ENCODE measurements at regions not wholly inside any gene's neighbourhood (a gene's known extent, or its start where the extent isn't known, plus 50 kb on each side); places are given as distances from the start of the nearest gene placed in this dataset.
A peak's percentile ranks its signal among the peaks of the same experiment; 100 is the strongest.

DNA sequence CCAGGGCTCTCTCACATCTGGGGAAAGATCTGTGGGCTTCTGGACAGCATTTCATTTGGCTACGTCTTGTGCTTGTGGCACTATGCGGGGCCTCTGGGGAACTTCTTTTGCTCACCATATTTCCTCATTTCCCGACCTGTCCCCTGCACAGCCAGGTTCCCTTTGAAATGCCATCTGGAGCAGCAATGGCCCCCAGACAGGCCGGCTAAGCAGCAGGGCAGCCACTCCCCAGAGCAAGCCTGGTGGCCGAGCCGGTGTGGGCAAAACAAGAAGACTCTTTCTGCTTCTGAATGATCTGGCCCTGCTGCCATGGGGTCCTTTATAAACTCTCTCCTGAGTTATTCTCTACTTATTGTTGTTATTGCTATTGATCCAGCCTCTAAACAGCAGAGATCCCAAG is 190.7 kb upstream of the NECTIN1 start:
- ChIA-PET POLR2A (no interaction called here), CTCF (interaction anchor here (0.7 kb wide), 1 partner anchor 294 kb away, joined by 4 read pairs; no protein-coding TSS in a partner anchor)
- no peak overlapping the region for H3K27ac Mint-ChIP-seq (ENCODE audit: unreplicated experiment)
- H3K9me3 ChIP-seq, result peaks cover 8% of the 10 kb centered on the region; the same call in 1 of the 2 replicates
- DNase-seq, result no peak
- intact Hi-C loops (cut with micrococcal nuclease; ENCODE audit: unreplicated experiment), result no loop called here
- no peaks in the 10 kb centered on the region for H3K27me3 ChIP-seq (replicated peaks; ENCODE audit: control insufficient read depth, insufficient read depth, low read length)
- no peak overlapping the region for H3K4me3 Mint-ChIP-seq (ENCODE audit: unreplicated experiment)
- peaks cover 11% of the 10 kb centered on the region for H3K4me1 Mint-ChIP-seq (ENCODE audit: low read depth, unreplicated experiment)
- no peaks in the 10 kb centered on the region for H3K36me3 ChIP-seq (ENCODE audit: control insufficient read depth, insufficient read depth, low read length)
- H3K4me3 ChIP-seq (ENCODE audit: low read depth, low read length), result no peak overlapping the region
- BruUV-seq (replicated peaks), result no TSS peak
- no peak for TF ChIP-seq CTCF (IDR thresholded peaks at IDR 0.05; ENCODE audit: insufficient read depth in 1 of 2, low read depth in 1 of 2, low read length in 1 of 2, severe bottlenecking in 1 of 2, unreplicated experiment in 1 of 2)
- no peaks in the 10 kb centered on the region for H3K36me3 Mint-ChIP-seq (ENCODE audit: insufficient read depth, unreplicated experiment)
- H3K27me3 Mint-ChIP-seq (ENCODE audit: insufficient read depth, unreplicated experiment), result peaks cover 5% of the 10 kb centered on the region
- H3K4me1 ChIP-seq, result peaks cover 8% of the 10 kb centered on the region; the same call in 1 of the 2 replicates
- H3K9me3 Mint-ChIP-seq (ENCODE audit: unreplicated experiment), result no peaks in the 10 kb centered on the region

GRCh38 chr11:119918347-119918746 is 189.3 kb upstream of the NECTIN1 start:
- DNase-seq, result no peak
- Mint-ChIP-seq H3K9me3 (ENCODE audit: unreplicated experiment) (no peaks in the 10 kb centered on the region), H3K4me1 (ENCODE audit: low read depth, unreplicated experiment) (peaks cover 11% of the 10 kb centered on the region), H3K27ac (ENCODE audit: unreplicated experiment) (no peak overlapping the region), H3K4me3 (ENCODE audit: unreplicated experiment) (no peak overlapping the region), H3K36me3 (ENCODE audit: insufficient read depth, unreplicated experiment) (no peaks in the 10 kb centered on the region), H3K27me3 (ENCODE audit: insufficient read depth, unreplicated experiment) (peaks cover 5% of the 10 kb centered on the region)
- no peak overlapping the region for H3K4me3 ChIP-seq (ENCODE audit: low read depth, low read length)
- ChIA-PET POLR2A (no interaction called here), CTCF (interaction anchor here (0.6 to 1.0 kb wide), 2 partner anchors 17 to 440 kb away, joined by 3 to 4 read pairs; no protein-coding TSS in a partner anchor)
- TF ChIP-seq CTCF (IDR thresholded peaks at IDR 0.05; ENCODE audit: insufficient read depth in 1 of 2, low read depth in 1 of 2, low read length in 1 of 2, severe bottlenecking in 1 of 2, unreplicated experiment in 1 of 2), result no peak
- H3K36me3 ChIP-seq (ENCODE audit: control insufficient read depth, insufficient read depth, low read length), result no peaks in the 10 kb centered on the region
- intact Hi-C loops (cut with micrococcal nuclease; ENCODE audit: unreplicated experiment), result no loop called here
- peaks cover 12% of the 10 kb centered on the region; the same call in 1 of the 2 replicates for H3K9me3 ChIP-seq
- no TSS peak for BruUV-seq (replicated peaks)
- peaks cover 8% of the 10 kb centered on the region; the same call in 1 of the 2 replicates for H3K4me1 ChIP-seq
- H3K27me3 ChIP-seq (replicated peaks; ENCODE audit: control insufficient read depth, insufficient read depth, low read length), result no peaks in the 10 kb centered on the region

- POLR2A ChIA-PET, result interaction anchor here (0.5 kb wide), 1 partner anchor 556 kb away, joined by 3 read pairs; no protein-coding TSS in a partner anchor
- H3K27me3 ChIP-seq (replicated peaks; ENCODE audit: control insufficient read depth, insufficient read depth, low read length), result no peaks in the 10 kb centered on the region
Measured at GRCh38 chr11:119916568-119916967, 187.6 kb upstream of the NECTIN1 start.

More at GRCh38 chr11:119916568-119916967, 187.6 kb upstream of the NECTIN1 start:
- Histone ChIP-seq H3K4me1 (peaks cover 8% of the 10 kb centered on the region; the same call in 1 of the 2 replicates), H3K36me3 (ENCODE audit: control insufficient read depth, insufficient read depth, low read length) (no peaks in the 10 kb centered on the region), H3K9me3 (peaks cover 12% of the 10 kb centered on the region; the same call in 1 of the 2 replicates), H3K4me3 (ENCODE audit: low read depth, low read length) (no peak overlapping the region)
- H3K27ac Mint-ChIP-seq (ENCODE audit: unreplicated experiment), result no peak overlapping the region
- CTCF ChIA-PET, result no interaction called here
- intact Hi-C loops (cut with micrococcal nuclease; ENCODE audit: unreplicated experiment), result no loop called here
- H3K36me3 Mint-ChIP-seq (ENCODE audit: insufficient read depth, unreplicated experiment), result no peaks in the 10 kb centered on the region
- H3K4me1 Mint-ChIP-seq (ENCODE audit: low read depth, unreplicated experiment), result peaks cover 12% of the 10 kb centered on the region
- no peak overlapping the region for H3K4me3 Mint-ChIP-seq (ENCODE audit: unreplicated experiment)
- no peaks in the 10 kb centered on the region for H3K27me3 Mint-ChIP-seq (ENCODE audit: insufficient read depth, unreplicated experiment)
- DNase-seq, result peak in 1 of 2 experiments; percentile 62
- H3K9me3 Mint-ChIP-seq (ENCODE audit: unreplicated experiment), result no peaks in the 10 kb centered on the region
- no peak for TF ChIP-seq CTCF (IDR thresholded peaks at IDR 0.05; ENCODE audit: insufficient read depth in 1 of 2, low read depth in 1 of 2, low read length in 1 of 2, severe bottlenecking in 1 of 2, unreplicated experiment in 1 of 2)
- no TSS peak for BruUV-seq (replicated peaks)

Data from Caco-2 (cell line).